LoVo (cell line): ENCODE measurements at regions not wholly inside any gene's neighbourhood (a gene's known extent, or its start where the extent isn't known, plus 50 kb on each side); places are given as distances from the start of the nearest gene placed in this dataset.

ENCODE experiments used
- DNase-seq: peaks from one replicate; pipeline ENCODE4 v3.0.0-alpha.2; 2016; ENCODE audit warnings: low spot score

GRCh38 chr18:22253676-22254075, 84.3 kb downstream of the GATA6 start:
- no peak for DNase-seq

GRCh38 chr18:22253156-22253555, 83.8 kb downstream of the GATA6 start:
- no peak for DNase-seq
